Gastrocnemius medialis (tissue), 4 donors: ENCODE measurements at regions not wholly inside any gene's neighbourhood (a gene's known extent, or its start where the extent isn't known, plus 50 kb on each side); places are given as distances from the start of the nearest gene placed in this dataset.

Experiments
- ATAC-seq, 2 donors: fragments of 150-250 bp; one replicate each; pipeline ENCODE4 v1.9.1; 2016
- DNase-seq, 2 donors: peaks; one replicate each; pipeline ENCODE4 v3.0.0-alpha.2; 2019
- H3K27ac ChIP-seq, 4 donors: fragments of 200-600 bp; sonication (generic); 1 replicate in 1 of 4; 2 replicates in 3 of 4; pipeline ENCODE4 v1.5.1; 2016 to 2018; ENCODE audit warnings: mild to moderate bottlenecking in 2 of 4, moderate library complexity in 1 of 4
- H3K27me3 ChIP-seq, 3 donors: fragments of 200-600 bp; sonication (generic) in 2 of 3; 1 replicate in 1 of 3; 2 replicates in 2 of 3; pipeline versions ENCODE4 v1.5.1 to v1.6.0; 2016 to 2019; ENCODE audit warnings: mild to moderate bottlenecking in 1 of 3, moderate library complexity in 1 of 3
- H3K36me3 ChIP-seq, 2 donors: fragments of 200-600 bp; sonication (generic) in 1 of 2; one replicate each; pipeline ENCODE4 v1.5.1; 2017 to 2018
- H3K4me1 ChIP-seq, 2 donors: fragments of 200-600 bp; sonication (generic) in 1 of 2; one replicate each; pipeline ENCODE4 v1.5.1; 2016 to 2017; ENCODE audit warnings: mild to moderate bottlenecking in 2 of 2
- H3K4me3 ChIP-seq, 4 donors: fragments of 200-600 bp; sonication (generic) in 3 of 4; 1 replicate in 1 of 4; 2 replicates in 3 of 4; pipeline ENCODE4 v1.5.1; 2016 to 2019; ENCODE audit warnings: mild to moderate bottlenecking in 2 of 4
- H3K9me3 ChIP-seq, 3 donors: fragments of 200-600 bp; sonication (generic) in 2 of 3; 1 replicate in 1 of 3; 2 replicates in 2 of 3; pipeline ENCODE4 v1.5.1; 2016 to 2019
- CTCF ChIP-seq, 5 experiments: fragments of 450-650 bp in 3 of 5; fragments of 200-600 bp in 2 of 5; sonication (generic) in 2 of 5; IDR thresholded peaks in 4 of 5; conservative IDR thresholded peaks in 1 of 5; 1 replicate in 4 of 5; 2 replicates in 1 of 5; pipeline ENCODE4 v1.5.1; 2016 to 2019; ENCODE audit warnings: antibody characterized with exemption in 5 of 5, mild to moderate bottlenecking in 3 of 5, moderate library complexity in 3 of 5
- POLR2A ChIP-seq, 2 donors: fragments of 450-650 bp; IDR thresholded peaks; one replicate each; pipeline ENCODE4 v1.6.1; 2017; ENCODE audit warnings: antibody characterized with exemption in 2 of 2, mild to moderate bottlenecking in 2 of 2, moderate library complexity in 2 of 2
- in situ Hi-C, 4 donors: fragments of 200-750 bp; cut with MboI; loops; one replicate each; pipeline versions ENCODE4 v1.15.0 to v1.8.0; 2017; ENCODE audit warnings: low sequenced_read_pairs in 4 of 4
- intact Hi-C: fragments of 100-400 bp; cut with DNase I; formaldehyde crosslinking; loops from one replicate; pipeline ENCODE4 v1.15.1; 2023; ENCODE audit warnings: low total_unique reads

DNA sequence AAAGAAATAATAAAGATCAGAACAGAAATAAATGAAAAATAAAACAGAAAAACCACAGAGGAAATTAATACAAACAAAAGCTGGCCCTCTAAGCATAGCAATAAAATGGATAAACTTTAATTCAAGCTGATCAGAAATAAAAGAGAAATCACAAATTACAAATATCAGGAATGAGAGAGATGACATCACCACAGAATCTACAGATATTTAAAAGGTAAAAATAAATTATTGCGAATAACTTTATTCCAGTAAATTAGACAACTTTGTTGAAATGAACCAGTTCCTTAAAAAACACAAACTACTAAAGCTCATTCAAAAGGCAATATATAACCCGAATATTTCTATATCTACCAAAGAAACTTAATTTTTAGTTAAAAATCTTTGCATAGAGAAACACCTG, 131.7 kb downstream of the PPP1R3A start:
- no peaks in the 10 kb centered on the region for H3K27me3 ChIP-seq
- no peaks in the 10 kb centered on the region for H3K36me3 ChIP-seq
- H3K4me1 ChIP-seq: peaks cover 0 to 20% of the 10 kb centered on the region in 2 donors
- no peaks in the 10 kb centered on the region for H3K9me3 ChIP-seq
- in situ Hi-C loops: no loop called here
- no peak overlapping the region for H3K4me3 ChIP-seq
- ATAC-seq (no peak), DNase-seq (no peak)
- no peak overlapping the region for H3K27ac ChIP-seq
- TF ChIP-seq POLR2A (IDR thresholded peaks at IDR 0.05) (no peak), CTCF (IDR thresholded peaks at IDR 0.05 in 4 of 5, conservative IDR thresholded peaks at IDR 0.05 in 1 of 5) (no peak)
- intact Hi-C loops: no loop called here

DNA sequence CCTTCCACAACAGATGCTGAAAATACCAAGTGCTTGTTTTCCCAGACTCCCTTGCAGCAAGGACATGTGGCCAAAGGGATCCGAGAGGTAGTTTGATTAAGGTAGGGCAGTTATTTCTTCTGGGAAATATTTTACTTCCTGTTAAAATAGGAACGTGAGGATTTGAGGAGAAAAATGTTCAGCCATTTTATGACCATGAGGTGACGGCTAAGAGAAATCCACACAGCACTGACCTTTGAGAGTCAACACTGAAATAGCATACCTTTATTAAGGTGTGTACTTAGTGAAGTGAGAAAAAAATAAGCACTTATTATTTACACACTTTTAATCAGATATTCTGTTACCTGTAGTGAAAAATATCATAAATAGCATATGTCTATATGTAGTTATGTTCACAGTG, 133.9 kb downstream of the PPP1R3A start:
- Histone ChIP-seq H3K27ac (no peak overlapping the region), H3K4me1 (peaks cover 0 to 11% of the 10 kb centered on the region in 2 donors), H3K4me3 (no peak overlapping the region), H3K36me3 (no peaks in the 10 kb centered on the region), H3K27me3 (no peaks in the 10 kb centered on the region), H3K9me3 (no peaks in the 10 kb centered on the region)
- in situ Hi-C loops: no loop called here
- no peak for TF ChIP-seq POLR2A (IDR thresholded peaks at IDR 0.05)
- TF ChIP-seq CTCF (IDR thresholded peaks at IDR 0.05 in 4 of 5, conservative IDR thresholded peaks at IDR 0.05 in 1 of 5): no peak
- DNase-seq (no peak), ATAC-seq (no peak)
- intact Hi-C loops: no loop called here

- intact Hi-C loops: no loop called here
- in situ Hi-C loops: no loop called here
These were observed 134.5 kb downstream of the PPP1R3A start for GRCh38 chr7:113784316-113784715.

DNA sequence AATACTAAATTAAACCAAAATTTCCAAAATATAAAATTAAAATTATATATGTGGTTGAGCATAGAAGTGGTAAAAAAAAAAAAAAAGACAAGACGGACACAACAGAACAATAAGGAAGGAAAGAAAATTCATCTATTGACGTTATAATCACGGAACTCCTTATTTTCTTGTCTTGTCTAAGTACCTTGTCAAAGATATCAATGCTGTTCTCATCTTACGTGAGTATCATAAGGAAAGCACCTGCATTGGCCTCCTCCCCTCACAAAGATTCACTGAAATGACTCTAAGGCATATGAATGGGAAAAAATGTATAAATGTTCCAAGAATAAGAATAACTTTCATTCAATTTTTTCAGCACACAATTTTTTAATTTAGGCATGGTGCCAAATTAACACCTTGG, 135.4 kb downstream of the PPP1R3A start:
- H3K36me3 ChIP-seq: no peaks in the 10 kb centered on the region
- intact Hi-C loops: no loop called here
- H3K9me3 ChIP-seq: no peaks in the 10 kb centered on the region
- H3K4me3 ChIP-seq: no peak overlapping the region
- TF ChIP-seq POLR2A (IDR thresholded peaks at IDR 0.05): no peak
- no peak for TF ChIP-seq CTCF (IDR thresholded peaks at IDR 0.05 in 4 of 5, conservative IDR thresholded peaks at IDR 0.05 in 1 of 5)
- ATAC-seq (no peak), DNase-seq (no peak)
- in situ Hi-C loops: no loop called here
- H3K4me1 ChIP-seq: no peaks in the 10 kb centered on the region
- no peaks in the 10 kb centered on the region for H3K27me3 ChIP-seq
- no peak overlapping the region for H3K27ac ChIP-seq

More at GRCh38 chr7:113784316-113784715, 134.5 kb downstream of the PPP1R3A start:
- ATAC-seq (no peak), DNase-seq (no peak)
- Histone ChIP-seq H3K9me3 (no peaks in the 10 kb centered on the region), H3K4me3 (no peak overlapping the region), H3K36me3 (no peaks in the 10 kb centered on the region), H3K27ac (no peak overlapping the region), H3K4me1 (peaks cover 0 to 5% of the 10 kb centered on the region in 2 donors), H3K27me3 (no peaks in the 10 kb centered on the region)
- no peak for TF ChIP-seq POLR2A (IDR thresholded peaks at IDR 0.05)

- TF ChIP-seq CTCF (IDR thresholded peaks at IDR 0.05 in 4 of 5, conservative IDR thresholded peaks at IDR 0.05 in 1 of 5): no peak
- TF ChIP-seq POLR2A (IDR thresholded peaks at IDR 0.05): no peak
- DNase-seq (no peak), ATAC-seq (no peak)
- Histone ChIP-seq H3K4me1 (peaks cover 8 to 20% of the 10 kb centered on the region in 2 donors), H3K27me3 (no peaks in the 10 kb centered on the region), H3K4me3 (no peak overlapping the region), H3K36me3 (no peaks in the 10 kb centered on the region), H3K27ac (no peak overlapping the region), H3K9me3 (no peaks in the 10 kb centered on the region)
- in situ Hi-C loops (no loop called here), intact Hi-C loops (loop anchor here (10.0 kb wide), 1 partner anchor 309 kb away; no protein-coding TSS in a partner anchor)
These were observed 143.0 kb downstream of the PPP1R3A start for GRCh38 chr7:113775804-113776203.
